ENCODE measurements at regions not wholly inside any gene's neighbourhood (a gene's known extent, or its start where the extent isn't known, plus 50 kb on each side); places are given as distances from the start of the nearest gene placed in this dataset.

- Histone ChIP-seq H3K27ac (ENCODE audit: low read depth, low read length) (no peak overlapping the region), H4K20me1 (ENCODE audit: insufficient read depth, low read length) (no peaks in the 10 kb centered on the region), H3K36me3 (ENCODE audit: insufficient read depth, low read length) (no peaks in the 10 kb centered on the region), H3K9ac (ENCODE audit: low read length) (no peak overlapping the region), H3K4me2 (ENCODE audit: low read length) (no peak overlapping the region), H3K9me3 (ENCODE audit: insufficient read depth, low read depth, low read length) (no peaks in the 10 kb centered on the region), H2AFZ (ENCODE audit: low read depth, low read length) (no peak overlapping the region), H3K4me3 (ENCODE audit: insufficient read depth, low read depth, low read length) (no peak overlapping the region), H3K27me3 (ENCODE audit: insufficient read depth, low read length) (no peaks in the 10 kb centered on the region), H3K79me2 (ENCODE audit: insufficient read depth, low read length) (no peaks in the 10 kb centered on the region), H3K4me1 (ENCODE audit: insufficient read depth, low read length) (no peaks in the 10 kb centered on the region)
- TF ChIP-seq EZH2 (IDR thresholded peaks at IDR 0.05; ENCODE audit: insufficient read depth, low read length) (no peak), CTCF (IDR thresholded peaks at IDR 0.05; ENCODE audit: insufficient read depth, low read depth, low read length) (no peak)
- FAIRE-seq = no peak
- no peaks in the 10 kb centered on the region for H3K4me1 Mint-ChIP-seq (ENCODE audit: low read depth, unreplicated experiment)
- no peak overlapping the region for H3K4me3 Mint-ChIP-seq (ENCODE audit: unreplicated experiment)
- DNase-seq (ENCODE audit: low read depth) = no peak
- no peaks in the 10 kb centered on the region for H3K36me3 Mint-ChIP-seq (ENCODE audit: low read depth, unreplicated experiment)
- H3K27ac Mint-ChIP-seq (ENCODE audit: unreplicated experiment) = no peak overlapping the region
- H3K9me3 Mint-ChIP-seq (ENCODE audit: unreplicated experiment) = no peaks in the 10 kb centered on the region
- H3K27me3 Mint-ChIP-seq (ENCODE audit: low read depth, unreplicated experiment) = peaks cover 42% of the 10 kb centered on the region
Measured at GRCh38 chr1:213586587-213586972, 401.2 kb upstream of the PROX1 start.

- H3K36me3 Mint-ChIP-seq (ENCODE audit: low read depth, unreplicated experiment) = no peaks in the 10 kb centered on the region
- Histone ChIP-seq H3K27ac (ENCODE audit: low read depth, low read length) (no peak overlapping the region), H3K4me3 (ENCODE audit: insufficient read depth, low read depth, low read length) (no peak overlapping the region), H3K36me3 (ENCODE audit: insufficient read depth, low read length) (no peaks in the 10 kb centered on the region), H2AFZ (ENCODE audit: low read depth, low read length) (no peak overlapping the region), H3K9me3 (ENCODE audit: insufficient read depth, low read depth, low read length) (no peaks in the 10 kb centered on the region), H3K9ac (ENCODE audit: low read length) (no peak overlapping the region), H3K27me3 (ENCODE audit: insufficient read depth, low read length) (no peaks in the 10 kb centered on the region), H3K79me2 (ENCODE audit: insufficient read depth, low read length) (no peaks in the 10 kb centered on the region), H3K4me2 (ENCODE audit: low read length) (no peak overlapping the region), H3K4me1 (ENCODE audit: insufficient read depth, low read length) (no peaks in the 10 kb centered on the region), H4K20me1 (ENCODE audit: insufficient read depth, low read length) (no peaks in the 10 kb centered on the region)
- no peaks in the 10 kb centered on the region for H3K9me3 Mint-ChIP-seq (ENCODE audit: unreplicated experiment)
- no peaks in the 10 kb centered on the region for H3K4me1 Mint-ChIP-seq (ENCODE audit: low read depth, unreplicated experiment)
- H3K27me3 Mint-ChIP-seq (ENCODE audit: low read depth, unreplicated experiment) = peaks cover 22% of the 10 kb centered on the region
- DNase-seq (ENCODE audit: low read depth) = no peak
- no peak overlapping the region for H3K27ac Mint-ChIP-seq (ENCODE audit: unreplicated experiment)
- no peak overlapping the region for H3K4me3 Mint-ChIP-seq (ENCODE audit: unreplicated experiment)
- no peak for FAIRE-seq
- TF ChIP-seq CTCF (IDR thresholded peaks at IDR 0.05; ENCODE audit: insufficient read depth, low read depth, low read length) = no peak
- no peak for TF ChIP-seq EZH2 (IDR thresholded peaks at IDR 0.05; ENCODE audit: insufficient read depth, low read length)
Measured at GRCh38 chr1:213596729-213597128, 391.0 kb upstream of the PROX1 start.

GRCh38 chr1:213598263-213598662, 389.5 kb upstream of the PROX1 start:
- Histone ChIP-seq H4K20me1 (ENCODE audit: insufficient read depth, low read length) (no peaks in the 10 kb centered on the region), H3K4me2 (ENCODE audit: low read length) (no peak overlapping the region), H3K36me3 (ENCODE audit: insufficient read depth, low read length) (no peaks in the 10 kb centered on the region), H3K27me3 (ENCODE audit: insufficient read depth, low read length) (no peaks in the 10 kb centered on the region), H3K9ac (ENCODE audit: low read length) (no peak overlapping the region), H2AFZ (ENCODE audit: low read depth, low read length) (no peak overlapping the region), H3K79me2 (ENCODE audit: insufficient read depth, low read length) (no peaks in the 10 kb centered on the region), H3K4me1 (ENCODE audit: insufficient read depth, low read length) (no peaks in the 10 kb centered on the region), H3K4me3 (ENCODE audit: insufficient read depth, low read depth, low read length) (no peak overlapping the region), H3K27ac (ENCODE audit: low read depth, low read length) (no peak overlapping the region), H3K9me3 (ENCODE audit: insufficient read depth, low read depth, low read length) (no peaks in the 10 kb centered on the region)
- H3K9me3 Mint-ChIP-seq (ENCODE audit: unreplicated experiment) = no peaks in the 10 kb centered on the region
- no peaks in the 10 kb centered on the region for H3K4me1 Mint-ChIP-seq (ENCODE audit: low read depth, unreplicated experiment)
- no peak overlapping the region for H3K27ac Mint-ChIP-seq (ENCODE audit: unreplicated experiment)
- FAIRE-seq = no peak
- no peak overlapping the region for H3K4me3 Mint-ChIP-seq (ENCODE audit: unreplicated experiment)
- no peaks in the 10 kb centered on the region for H3K36me3 Mint-ChIP-seq (ENCODE audit: low read depth, unreplicated experiment)
- no peak for DNase-seq (ENCODE audit: low read depth)
- TF ChIP-seq EZH2 (IDR thresholded peaks at IDR 0.05; ENCODE audit: insufficient read depth, low read length) (no peak), CTCF (IDR thresholded peaks at IDR 0.05; ENCODE audit: insufficient read depth, low read depth, low read length) (no peak)
- peaks cover 26% of the 10 kb centered on the region for H3K27me3 Mint-ChIP-seq (ENCODE audit: low read depth, unreplicated experiment)
